GM12878 (cell line): ENCODE measurements at regions not wholly inside any gene's neighbourhood (a gene's known extent, or its start where the extent isn't known, plus 50 kb on each side); places are given as distances from the start of the nearest gene placed in this dataset.

Source experiments
- ATAC-seq: fragments of 200-7000 bp; cut with Tn5 transposase; 3 replicates; pipeline ENCODE4 v1.9.1; 2020; ENCODE audit warnings: mild to moderate bottlenecking, moderate library complexity
- BruUV-seq: library from RNA; stranded (reverse); fragments of 400-500 nt; replicated peaks from 2 replicates; lab custom pipeline; 2021; lab: Mats Ljungman, UMichigan
- CTCF ChIA-PET: fragments of 300-600 bp; sonication (Branson Sonifier 250); formaldehyde crosslinking; extraction: SDS; loops from one replicate; lab custom pipeline; 2021; ENCODE audit warnings: inconsistent platforms; lab: Yijun Ruan, JAX
- POLR2A ChIA-PET: fragments of 350-600 bp; formaldehyde crosslinking; extraction: SDS; loops from one replicate; lab custom pipeline; 2021; ENCODE audit warnings: inconsistent platforms; lab: Charles Lee
- RAD21 ChIA-PET: fragments of 300-600 bp; sonication (Branson Sonifier 250); formaldehyde crosslinking; loops from one replicate; lab custom pipeline; 2023; ENCODE audit warnings: antibody characterized with exemption; ENCODE audit not compliant: unreplicated experiment; lab: Charles Lee
- SMC1A ChIA-PET: fragments of 300-600 bp; sonication (Branson Sonifier 250); formaldehyde crosslinking; loops from one replicate; lab custom pipeline; 2023; ENCODE audit not compliant: unreplicated experiment, uncharacterized antibody; lab: Charles Lee
- DNase-seq: peaks from one replicate; pipeline ENCODE4 v3.0.0-alpha.2; 2011; ENCODE audit warnings: low read depth, low spot score
- FAIRE-seq: peaks from 3 replicates; lab custom pipeline; 2011; peaks lifted over from hg19 to GRCh38; lab: Jason Lieb, UNC
- H2AFZ ChIP-seq: 2 replicates; pipeline ENCODE4 v1.6.0; 2011; ENCODE audit warnings: low read depth, low read length, control low read depth; ENCODE audit not compliant: control insufficient read depth
- H3K27ac ChIP-seq: 2 replicates; pipeline ENCODE4 v1.5.1; 2011; ENCODE audit warnings: control low read depth; ENCODE audit not compliant: control insufficient read depth, insufficient read depth
- H3K27me3 ChIP-seq, 2 experiments: replicated peaks in 1 of 2; 2 replicates each; pipeline versions ENCODE4 v1.6.0 to v1.6.1; 2011; ENCODE audit warnings: low read length in 1 of 2; ENCODE audit not compliant: control insufficient read depth in 2 of 2, insufficient read depth in 2 of 2
- H3K36me3 ChIP-seq, 2 experiments: 2 replicates each; pipeline ENCODE4 v1.5.1; 2011; ENCODE audit warnings: low read length in 1 of 2; ENCODE audit not compliant: control insufficient read depth in 2 of 2, insufficient read depth in 2 of 2
- H3K4me1 ChIP-seq: 2 replicates; pipeline ENCODE4 v1.6.1; 2011; ENCODE audit warnings: mild to moderate bottlenecking, low read length, moderate library complexity, mixed read lengths; ENCODE audit not compliant: control insufficient read depth, insufficient read depth
- H3K4me2 ChIP-seq: 2 replicates; pipeline ENCODE4 v1.6.0; 2011; ENCODE audit warnings: control low read depth; ENCODE audit not compliant: control insufficient read depth, insufficient read depth
- H3K4me3 ChIP-seq: fragments of 200-600 bp; sonication (generic); 2 replicates; pipeline ENCODE4 v1.5.1; 2016
- H3K79me2 ChIP-seq: 2 replicates; pipeline ENCODE4 v1.6.0; 2011; ENCODE audit warnings: low read length; ENCODE audit not compliant: control insufficient read depth, insufficient read depth
- H3K9ac ChIP-seq: 2 replicates; pipeline ENCODE4 v1.8.0; 2011; ENCODE audit warnings: low read length, control low read depth, mixed read lengths; ENCODE audit not compliant: control insufficient read depth, insufficient read depth
- H3K9me3 ChIP-seq: replicated peaks from 3 replicates; pipeline ENCODE4 v1.5.1; 2011; ENCODE audit warnings: mild to moderate bottlenecking, low read length; ENCODE audit not compliant: control insufficient read depth, insufficient read depth
- H4K20me1 ChIP-seq: 2 replicates; pipeline ENCODE4 v1.6.0; 2011; ENCODE audit not compliant: control insufficient read depth, insufficient read depth
- BHLHE40 ChIP-seq, 2 experiments: fragments of 450-650 bp in 1 of 2; IDR thresholded peaks; 2 replicates each; pipeline ENCODE4 v1.6.1; 2011 to 2017; ENCODE audit warnings: low read depth in 2 of 2, borderline replicate concordance in 1 of 2, improper control_type of control experiment in 1 of 2, low read length in 1 of 2, mild to moderate bottlenecking in 1 of 2
- CBX3 ChIP-seq: fragments of 200-600 bp; sonication (generic); IDR thresholded peaks from 2 replicates; pipeline ENCODE4 v1.6.1; 2016; ENCODE audit warnings: low read depth, borderline replicate concordance
- HDGF ChIP-seq: fragments of 450-650 bp; IDR thresholded peaks from 2 replicates; pipeline ENCODE4 v1.6.1; 2016; ENCODE audit warnings: antibody characterized with exemption
- KAT2A ChIP-seq: conservative IDR thresholded peaks from 2 replicates; pipeline ENCODE4 v1.6.1; 2011; ENCODE audit warnings: low read depth, low read length; ENCODE audit not compliant: control insufficient read depth
- KLF5 ChIP-seq: fragments of 450-650 bp; IDR thresholded peaks from 2 replicates; pipeline ENCODE4 v1.6.1; 2014; ENCODE audit warnings: mild to moderate bottlenecking; ENCODE audit not compliant: partially characterized antibody
- MTA3 ChIP-seq: IDR thresholded peaks from 2 replicates; pipeline ENCODE4 v1.6.1; 2012; ENCODE audit warnings: low read length, inconsistent platforms, borderline replicate concordance
- NFIC ChIP-seq: IDR thresholded peaks from 2 replicates; pipeline ENCODE4 v1.6.1; 2012; ENCODE audit warnings: low read depth, mild to moderate bottlenecking, inconsistent platforms, low read length, moderate library complexity
- NFXL1 ChIP-seq: fragments of 450-650 bp; IDR thresholded peaks from 2 replicates; pipeline ENCODE4 v1.6.1; 2017; ENCODE audit warnings: antibody characterized with exemption, mild to moderate bottlenecking, borderline replicate concordance
- POLR2AphosphoS2 ChIP-seq: IDR thresholded peaks from 2 replicates; pipeline ENCODE4 v1.6.1; 2011; ENCODE audit warnings: low read depth, mild to moderate bottlenecking, low read length, improper control_type of control experiment, moderate library complexity
- SIX5 ChIP-seq: IDR thresholded peaks from 2 replicates; pipeline ENCODE4 v1.6.1; 2011; ENCODE audit warnings: mild to moderate bottlenecking, low read depth, low read length, moderate library complexity; ENCODE audit not compliant: severe bottlenecking
- SMARCA5 ChIP-seq: fragments of 450-650 bp; IDR thresholded peaks from 2 replicates; pipeline ENCODE4 v1.6.1; 2017; ENCODE audit warnings: mild to moderate bottlenecking
- SP1 ChIP-seq: IDR thresholded peaks from one replicate; pipeline ENCODE4 v1.6.1; 2011; ENCODE audit warnings: low read depth, low read length
- SREBF2 ChIP-seq: IDR thresholded peaks from 2 replicates; pipeline ENCODE4 v1.6.1; 2012; ENCODE audit warnings: mild to moderate bottlenecking, low read length
- YY1 ChIP-seq: IDR thresholded peaks from 2 replicates; pipeline ENCODE4 v1.6.1; 2011; ENCODE audit warnings: low read depth, mild to moderate bottlenecking, low read length
- ZNF207 ChIP-seq: fragments of 450-650 bp; IDR thresholded peaks from 2 replicates; pipeline ENCODE4 v1.6.1; 2014; ENCODE audit warnings: antibody characterized with exemption, mild to moderate bottlenecking, borderline replicate concordance
- WGBS: methylation state at CpG from one replicate; pipeline ENCODE4 v1.1.6; 2016; ENCODE audit warnings: low lambda C conversion rate; ENCODE audit not compliant: insufficient replicate concordance, insufficient coverage; ENCODE audit errors: missing lambda C conversion rate; 5-methylcytosine and 5-hydroxymethylcytosine counted together
- in situ Hi-C: fragments of 300-500 bp; cut with MboI; formaldehyde crosslinking; loops from 9 replicates; pipeline ENCODE4 v1.14.3; 2018; ENCODE audit warnings: mixed read lengths
- intact Hi-C: fragments of 100-400 bp; cut with micrococcal nuclease; formaldehyde crosslinking; loops from one replicate; pipeline ENCODE4 v1.14.2; 2022; ENCODE audit not compliant: unreplicated experiment
- TF ChIP-seq, protein P1 (sequence below): fragments of 450-650 bp; IDR thresholded peaks from 2 replicates; pipeline ENCODE4 v1.6.1; 2017; ENCODE audit warnings: mild to moderate bottlenecking
- TF ChIP-seq, protein P2 (sequence below): fragments of 150-350 bp; IDR thresholded peaks from 2 replicates; pipeline ENCODE4 v1.6.1; 2014; ENCODE audit warnings: mild to moderate bottlenecking, low read depth, low read length
- TF ChIP-seq, protein P3 (sequence below): IDR thresholded peaks from 2 replicates; pipeline ENCODE4 v1.6.1; 2012; ENCODE audit warnings: low read depth, low read length, improper control_type of control experiment

DNA sequence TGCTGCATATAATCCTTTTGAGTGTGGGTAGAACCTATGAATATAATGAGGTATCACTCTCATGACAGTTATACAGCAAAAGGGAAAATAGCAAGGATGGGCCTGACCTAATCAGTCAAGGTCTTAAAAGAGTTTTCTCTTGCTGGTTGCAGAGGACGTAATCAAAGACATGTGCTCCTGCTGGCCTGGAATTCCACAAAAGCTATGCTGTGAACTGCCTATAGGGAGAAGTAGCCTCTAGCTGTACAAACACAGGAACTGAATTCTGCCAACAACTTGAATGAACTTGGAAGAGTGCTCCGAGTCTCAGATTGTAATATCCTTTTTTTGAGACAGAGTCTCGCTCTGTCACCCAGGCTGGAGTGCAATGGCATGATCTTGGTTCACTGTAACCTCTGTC lies 195.6 kb downstream of the PLK2 start:
- no peaks in the 10 kb centered on the region for H3K36me3 ChIP-seq
- no peaks in the 10 kb centered on the region for H3K79me2 ChIP-seq
- ChIA-PET RAD21 (no interaction called here), CTCF (no interaction called here), SMC1A (no interaction called here), POLR2A (no interaction called here)
- H3K27ac ChIP-seq, result no peak overlapping the region
- no peak overlapping the region for H2AFZ ChIP-seq
- TF ChIP-seq NFXL1, result no peak
- TF ChIP-seq SMARCA5, result no peak
- TF ChIP-seq YY1, result no peak
- TF ChIP-seq SP1, result no peak
- TF ChIP-seq, protein P1, sequence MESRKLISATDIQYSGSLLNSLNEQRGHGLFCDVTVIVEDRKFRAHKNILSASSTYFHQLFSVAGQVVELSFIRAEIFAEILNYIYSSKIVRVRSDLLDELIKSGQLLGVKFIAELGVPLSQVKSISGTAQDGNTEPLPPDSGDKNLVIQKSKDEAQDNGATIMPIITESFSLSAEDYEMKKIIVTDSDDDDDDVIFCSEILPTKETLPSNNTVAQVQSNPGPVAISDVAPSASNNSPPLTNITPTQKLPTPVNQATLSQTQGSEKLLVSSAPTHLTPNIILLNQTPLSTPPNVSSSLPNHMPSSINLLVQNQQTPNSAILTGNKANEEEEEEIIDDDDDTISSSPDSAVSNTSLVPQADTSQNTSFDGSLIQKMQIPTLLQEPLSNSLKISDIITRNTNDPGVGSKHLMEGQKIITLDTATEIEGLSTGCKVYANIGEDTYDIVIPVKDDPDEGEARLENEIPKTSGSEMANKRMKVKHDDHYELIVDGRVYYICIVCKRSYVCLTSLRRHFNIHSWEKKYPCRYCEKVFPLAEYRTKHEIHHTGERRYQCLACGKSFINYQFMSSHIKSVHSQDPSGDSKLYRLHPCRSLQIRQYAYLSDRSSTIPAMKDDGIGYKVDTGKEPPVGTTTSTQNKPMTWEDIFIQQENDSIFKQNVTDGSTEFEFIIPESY, result no peak
- no peak for TF ChIP-seq BHLHE40 (IDR thresholded peaks at IDR 0.05; ENCODE audit: borderline replicate concordance in 1 of 2, low read depth in 2 of 2, low read length in 1 of 2)
- no peak for DNase-seq
- H3K9ac ChIP-seq, result no peak overlapping the region
- H3K9me3 ChIP-seq, result no peaks in the 10 kb centered on the region
- intact Hi-C loops, result no loop called here
- H3K4me3 ChIP-seq, result no peak overlapping the region
- FAIRE-seq, result no peak
- 28% methylated on average over 3 of the region's 3 CpGs for WGBS
- H4K20me1 ChIP-seq, result no peaks in the 10 kb centered on the region
- ATAC-seq, result no peak
- no peaks in the 10 kb centered on the region for H3K4me1 ChIP-seq
- no TSS peak for BruUV-seq
- in situ Hi-C loops, result no loop called here
- H3K4me2 ChIP-seq, result no peak overlapping the region
- H3K27me3 ChIP-seq, result no peaks in the 10 kb centered on the region

DNA sequence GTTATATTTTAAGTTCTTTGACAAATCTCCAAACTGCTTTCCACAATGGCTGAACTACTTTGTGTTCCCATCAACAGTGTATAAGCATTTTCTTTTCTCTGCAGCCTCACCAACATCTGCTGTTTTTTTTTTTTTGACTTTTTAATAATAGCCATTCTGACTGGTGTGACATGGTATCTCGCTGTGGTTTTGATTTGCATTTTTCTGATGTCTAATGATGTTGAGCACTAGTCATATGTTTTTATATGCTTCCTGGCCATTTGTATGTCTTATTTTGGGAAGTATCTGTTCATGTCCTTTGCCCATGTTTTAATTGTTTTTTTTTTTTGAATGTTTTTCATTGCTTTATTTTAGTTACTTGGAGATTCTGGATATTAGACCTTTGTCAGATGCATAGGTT lies 196.6 kb downstream of the PLK2 start:
- FAIRE-seq, result no peak
- intact Hi-C loops (no loop called here), in situ Hi-C loops (no loop called here)
- no peak for ATAC-seq
- Histone ChIP-seq H3K4me1 (no peaks in the 10 kb centered on the region), H3K36me3 (no peaks in the 10 kb centered on the region), H2AFZ (no peak overlapping the region), H3K9me3 (no peaks in the 10 kb centered on the region), H3K4me3 (no peak overlapping the region), H3K9ac (no peak overlapping the region), H3K79me2 (no peaks in the 10 kb centered on the region), H4K20me1 (no peaks in the 10 kb centered on the region), H3K4me2 (no peak overlapping the region), H3K27me3 (no peaks in the 10 kb centered on the region), H3K27ac (no peak overlapping the region)
- WGBS, result 45% methylated on average over 1 of the region's 1 CpG
- CTCF ChIA-PET, result no interaction called here
- DNase-seq, result no peak
- no TSS peak for BruUV-seq
- POLR2A ChIA-PET, result no interaction called here
- SMC1A ChIA-PET, result no interaction called here
- RAD21 ChIA-PET, result no interaction called here
- TF ChIP-seq, protein P2, sequence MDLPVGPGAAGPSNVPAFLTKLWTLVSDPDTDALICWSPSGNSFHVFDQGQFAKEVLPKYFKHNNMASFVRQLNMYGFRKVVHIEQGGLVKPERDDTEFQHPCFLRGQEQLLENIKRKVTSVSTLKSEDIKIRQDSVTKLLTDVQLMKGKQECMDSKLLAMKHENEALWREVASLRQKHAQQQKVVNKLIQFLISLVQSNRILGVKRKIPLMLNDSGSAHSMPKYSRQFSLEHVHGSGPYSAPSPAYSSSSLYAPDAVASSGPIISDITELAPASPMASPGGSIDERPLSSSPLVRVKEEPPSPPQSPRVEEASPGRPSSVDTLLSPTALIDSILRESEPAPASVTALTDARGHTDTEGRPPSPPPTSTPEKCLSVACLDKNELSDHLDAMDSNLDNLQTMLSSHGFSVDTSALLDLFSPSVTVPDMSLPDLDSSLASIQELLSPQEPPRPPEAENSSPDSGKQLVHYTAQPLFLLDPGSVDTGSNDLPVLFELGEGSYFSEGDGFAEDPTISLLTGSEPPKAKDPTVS, result no peak
- TF ChIP-seq SREBF2 (no peak), CBX3 (no peak), ZNF207 (no peak), POLR2AphosphoS2 (no peak), MTA3 (no peak), NFIC (no peak), KAT2A (no peak), KLF5 (no peak), SIX5 (no peak), HDGF (no peak)
- TF ChIP-seq, protein P3, sequence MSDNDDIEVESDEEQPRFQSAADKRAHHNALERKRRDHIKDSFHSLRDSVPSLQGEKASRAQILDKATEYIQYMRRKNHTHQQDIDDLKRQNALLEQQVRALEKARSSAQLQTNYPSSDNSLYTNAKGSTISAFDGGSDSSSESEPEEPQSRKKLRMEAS, result no peak
